HG03280 (cell line): ENCODE measurements at regions not wholly inside any gene's neighbourhood (a gene's known extent, or its start where the extent isn't known, plus 50 kb on each side); places are given as distances from the start of the nearest gene placed in this dataset.

Experiments
- ATAC-seq: cut with Tn5 transposase; IDR thresholded peaks from one replicate; pipeline ENCODE4 v1.9.1; 2021; ENCODE audit warnings: mild to moderate bottlenecking, moderate library complexity; ENCODE audit not compliant: unreplicated experiment

- ATAC-seq: no peak
These were observed 432.6 kb downstream of the TNS3 start for GRCh38 chr7:47149208-47149839.

DNA sequence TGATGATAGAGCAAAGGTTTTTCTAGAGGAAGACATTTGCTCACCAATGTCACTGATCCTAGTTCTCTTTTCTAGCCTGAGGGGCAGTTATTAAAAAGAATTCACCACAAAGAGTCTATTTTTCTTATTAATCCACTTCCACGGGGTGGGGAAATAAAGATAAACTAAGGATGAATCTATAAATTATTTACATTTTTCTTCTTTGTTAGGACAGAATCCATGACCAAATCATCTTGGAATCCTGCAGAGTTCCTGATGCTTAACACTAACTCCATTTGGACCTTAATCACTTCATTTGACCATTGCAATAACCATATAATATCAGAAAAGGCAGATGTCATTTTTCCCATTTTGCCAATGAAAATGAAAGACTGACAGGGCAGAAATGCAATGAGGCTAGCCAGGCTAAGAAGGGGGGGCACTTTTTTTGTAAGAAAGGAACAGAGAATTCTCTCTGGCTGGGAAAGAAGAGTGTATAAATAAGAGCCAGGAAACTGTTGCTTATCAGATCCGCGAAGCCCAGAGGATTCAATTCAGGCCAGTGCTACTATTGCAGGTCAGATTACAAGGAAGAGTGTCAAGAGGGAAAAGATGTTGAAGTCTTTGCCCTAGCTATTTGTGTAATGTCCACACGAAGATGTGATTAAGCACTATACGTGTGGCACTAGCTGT lies 433.2 kb downstream of the TNS3 start:
- ATAC-seq: no peak

DNA sequence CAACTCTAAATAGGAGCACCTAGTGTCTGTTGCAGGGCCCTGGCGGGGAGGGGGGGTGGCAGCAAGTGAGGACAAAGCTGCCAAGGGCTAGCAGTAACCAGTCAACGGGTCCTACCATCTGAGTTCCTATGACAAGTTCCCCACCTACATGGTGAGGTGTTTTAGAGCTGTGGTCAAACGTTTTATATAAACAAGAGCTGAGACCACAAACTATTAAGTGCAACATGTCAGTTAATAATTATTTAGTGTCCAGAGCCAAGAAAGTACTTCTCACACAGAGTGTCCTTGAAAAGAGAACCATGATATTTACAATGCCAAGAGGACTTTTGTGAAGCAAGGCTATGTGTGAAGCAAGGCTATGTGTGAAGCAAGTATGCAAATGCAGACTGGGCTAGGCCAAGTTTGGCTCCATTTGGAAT lies 434.7 kb downstream of the TNS3 start:
- ATAC-seq: no peak

GRCh38 chr7:47145982-47146381 lies 435.9 kb downstream of the TNS3 start:
- ATAC-seq: no peak

DNA sequence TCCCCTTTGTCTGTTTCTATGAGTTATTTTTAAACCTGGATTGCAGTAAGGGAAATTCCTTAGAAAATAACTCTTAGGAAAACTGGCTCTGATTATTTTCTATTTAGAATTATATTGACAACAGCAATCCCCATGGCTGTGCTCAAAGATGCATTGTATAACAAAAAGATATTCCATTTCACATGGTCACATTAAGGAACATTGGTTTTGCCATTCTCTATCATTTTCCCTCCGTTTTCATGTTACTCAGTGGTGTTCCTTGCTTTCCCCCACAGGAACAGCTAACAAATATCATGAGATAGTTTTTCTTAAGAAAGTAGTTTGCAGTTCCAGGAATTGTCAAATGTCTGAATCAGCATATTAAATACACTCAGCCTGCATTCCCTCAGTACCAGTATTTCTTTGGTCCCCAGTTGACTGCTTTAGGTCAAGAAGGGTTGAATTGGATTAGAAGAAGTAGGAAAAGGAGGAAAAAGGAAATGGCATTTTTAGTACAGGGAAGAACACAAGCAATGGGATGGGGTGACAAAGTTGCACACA lies 436.7 kb downstream of the TNS3 start:
- ATAC-seq: no peak

- no peak for ATAC-seq
These were observed 438.6 kb downstream of the TNS3 start for GRCh38 chr7:47143339-47143738.

DNA sequence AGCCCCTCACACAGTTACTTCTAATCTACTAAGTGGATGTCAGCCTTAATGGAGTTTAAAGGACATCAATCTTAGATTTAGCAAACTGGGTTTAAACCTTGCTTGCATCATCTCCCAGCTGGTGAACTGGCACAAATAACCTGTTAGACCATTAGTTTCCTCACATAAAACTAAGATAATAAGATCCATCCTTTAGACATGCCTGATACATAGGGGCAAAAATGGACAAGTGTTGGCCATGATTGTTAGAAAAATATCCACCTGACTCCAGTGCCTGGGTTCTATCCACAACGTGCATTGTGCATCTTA lies 439.1 kb downstream of the TNS3 start:
- ATAC-seq: no peak

DNA sequence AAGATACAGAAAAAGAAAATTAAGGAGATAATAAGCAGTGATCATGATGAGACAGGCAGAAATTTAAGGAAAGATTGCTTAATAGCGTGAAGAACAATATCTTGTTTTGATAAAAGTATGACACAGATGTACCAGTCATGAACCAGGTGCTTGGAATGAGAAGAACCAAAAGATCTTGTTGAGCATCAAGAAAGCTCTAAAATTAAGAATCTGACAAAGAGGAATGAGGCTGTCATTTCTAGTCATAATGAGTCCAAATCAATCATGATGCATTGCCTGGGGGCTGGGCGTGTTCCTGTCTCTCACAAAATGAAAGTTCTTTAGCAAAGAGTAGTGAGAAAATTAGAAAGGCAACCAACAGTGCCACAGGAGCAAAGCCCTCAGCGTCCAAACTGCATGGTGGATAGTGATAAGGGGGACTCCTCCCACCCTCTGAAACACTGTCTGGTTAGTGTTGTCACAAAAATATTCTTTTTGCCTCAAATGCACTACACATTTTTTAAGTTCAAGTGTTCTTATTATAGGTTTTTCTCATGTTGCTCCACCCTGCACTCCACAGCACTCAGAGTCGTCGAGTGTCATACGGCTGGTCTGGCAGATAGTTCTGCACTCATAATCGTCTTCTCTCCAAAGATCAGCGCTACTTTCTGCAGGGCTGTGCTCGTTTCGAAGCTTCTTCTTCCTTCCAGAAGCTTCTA lies 439.6 kb downstream of the TNS3 start:
- no peak for ATAC-seq

DNA sequence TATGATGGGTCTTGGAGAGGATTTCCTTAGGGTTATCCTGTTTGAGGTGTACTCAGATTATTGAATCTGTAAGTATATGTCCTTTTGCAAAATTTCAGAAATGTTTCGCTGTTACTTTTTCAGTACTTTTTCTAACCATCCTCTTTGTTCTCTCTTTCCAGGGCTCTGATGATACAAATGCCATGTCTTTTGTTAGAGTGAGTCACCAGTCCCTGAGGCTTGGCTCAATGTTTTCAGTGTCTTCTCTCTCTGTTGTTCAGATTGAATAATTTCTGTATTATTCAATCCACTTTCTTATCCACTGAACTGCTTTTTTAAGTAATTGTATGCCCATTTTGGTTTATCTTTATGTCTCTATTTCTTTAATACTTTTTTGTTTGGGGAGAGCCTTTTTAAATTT lies 449.4 kb downstream of the TNS3 start:
- ATAC-seq: no peak

DNA sequence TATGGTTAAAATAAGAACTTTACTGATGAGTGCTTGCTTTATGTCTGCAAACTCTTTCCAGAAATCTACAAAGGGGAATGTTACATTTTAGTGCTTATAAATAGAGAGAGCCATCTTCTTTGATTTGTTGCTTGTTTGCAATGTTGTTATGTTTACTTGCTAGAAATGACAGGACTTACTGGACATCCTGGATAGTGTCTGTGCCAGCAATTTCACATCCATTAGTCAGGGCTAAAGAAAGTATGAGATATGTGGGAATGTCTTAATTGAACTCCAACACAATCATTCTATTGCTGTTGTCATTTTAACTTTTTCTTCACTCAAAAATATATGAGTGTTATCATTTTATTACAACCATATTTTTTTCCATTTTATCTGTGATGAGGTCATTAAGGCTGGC lies 453.2 kb downstream of the TNS3 start:
- ATAC-seq: no peak

DNA sequence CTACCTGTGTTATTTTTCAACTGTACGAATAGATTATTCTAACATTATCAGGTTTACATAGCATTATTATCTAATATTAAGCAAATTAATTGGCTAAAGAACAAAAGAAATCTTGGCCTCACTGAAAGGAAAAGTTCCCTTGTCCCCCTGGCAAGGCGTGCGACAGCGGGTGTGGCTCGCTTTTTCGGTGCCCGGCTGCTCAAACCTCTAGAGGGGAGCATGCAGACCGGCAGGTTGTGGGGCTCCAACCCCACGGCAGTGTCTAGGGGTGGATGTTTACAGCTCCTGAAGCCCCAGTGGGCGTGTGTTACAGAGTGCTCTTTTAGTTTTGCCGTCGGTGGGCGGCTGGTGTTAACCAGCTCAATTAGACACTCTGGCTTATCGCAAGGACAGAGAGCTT lies 456.4 kb downstream of the TNS3 start:
- no peak for ATAC-seq

DNA sequence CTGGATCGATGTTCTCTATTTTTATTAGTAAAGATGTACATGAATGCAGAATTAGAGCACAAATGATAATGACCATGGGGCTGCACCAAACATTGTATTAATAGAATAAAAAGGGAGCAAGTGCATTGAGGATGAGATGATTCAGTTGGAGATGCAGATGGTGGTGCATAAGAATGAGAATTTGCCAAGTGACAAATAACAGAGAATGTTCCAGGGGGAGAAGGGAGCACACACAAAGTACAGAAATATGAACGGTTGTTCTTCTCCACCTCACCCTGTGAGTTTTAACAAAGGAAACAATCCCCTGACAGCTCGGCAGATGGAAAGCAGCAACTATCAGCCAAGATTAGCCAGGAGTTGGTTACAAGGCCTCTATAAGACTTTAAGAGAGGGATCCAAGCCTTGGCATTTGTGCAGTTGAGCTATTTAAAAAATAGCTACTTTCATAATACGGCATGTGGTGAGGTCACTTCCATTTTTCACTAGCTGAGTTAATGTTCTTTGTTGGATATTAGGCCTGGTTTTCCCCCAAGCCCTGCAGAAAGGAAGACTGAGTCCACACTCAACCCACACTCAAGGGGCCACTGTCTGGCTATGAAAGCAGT lies 462.5 kb downstream of the TNS3 start:
- no peak for ATAC-seq

GRCh38 chr7:47104206-47104549 lies 477.7 kb downstream of the TNS3 start:
- ATAC-seq: no peak

GRCh38 chr7:47103498-47104205 lies 478.3 kb downstream of the TNS3 start:
- no peak for ATAC-seq

GRCh38 chr7:47102331-47102841 lies 479.5 kb downstream of the TNS3 start:
- ATAC-seq: no peak

DNA sequence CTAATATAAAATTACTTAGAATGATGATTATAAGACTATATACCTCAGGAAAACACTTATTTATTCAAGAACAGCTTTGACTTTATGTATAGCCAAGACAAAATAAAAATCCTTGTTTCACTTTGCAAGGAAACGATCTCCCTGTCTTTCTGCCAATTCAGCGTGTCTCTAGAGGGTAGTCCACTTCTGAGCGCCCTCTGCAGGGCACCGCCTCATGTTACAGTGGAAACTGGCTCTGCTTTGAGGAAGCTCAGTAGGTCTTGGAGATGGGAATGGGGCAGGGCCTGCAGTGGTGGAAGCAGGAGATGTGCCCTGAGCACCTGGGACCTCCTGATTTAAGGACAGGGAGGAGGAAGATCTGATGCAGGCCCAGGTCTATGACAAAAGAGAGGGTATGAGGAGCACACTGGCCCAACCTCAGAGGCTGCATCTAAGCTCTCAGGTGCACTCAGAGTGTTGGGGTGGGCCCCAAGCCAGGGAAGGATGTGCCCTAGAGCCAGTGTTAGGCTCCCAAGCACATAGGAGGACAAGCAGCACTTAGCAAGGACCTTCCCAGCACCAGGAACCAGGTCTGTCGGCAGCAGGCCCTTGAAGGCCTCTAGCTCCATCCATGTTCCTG lies 481.0 kb downstream of the TNS3 start:
- ATAC-seq: no peak

- no peak for ATAC-seq
These were observed 481.6 kb downstream of the TNS3 start for GRCh38 chr7:47100148-47100816.

GRCh38 chr7:47097431-47097830 lies 484.5 kb downstream of the TNS3 start:
- no peak for ATAC-seq

DNA sequence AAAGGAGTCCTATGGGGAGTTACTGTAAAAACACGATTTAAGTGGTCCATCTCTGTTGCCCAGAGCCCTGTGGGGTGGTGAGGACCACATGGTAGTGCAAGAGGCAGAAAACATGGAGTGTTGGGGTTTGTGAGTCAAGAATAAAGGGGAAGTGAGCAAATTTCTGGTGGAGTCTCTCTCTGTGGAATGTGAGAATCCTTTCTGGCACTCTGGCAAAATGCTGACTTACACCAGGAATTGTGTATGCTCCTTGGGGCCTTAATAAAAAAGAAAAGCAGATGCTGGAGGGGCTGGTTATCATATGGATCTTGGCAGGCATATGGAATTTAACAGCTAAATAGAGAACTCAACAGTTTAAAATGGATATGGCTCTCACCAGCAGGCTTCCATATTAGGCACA lies 486.0 kb downstream of the TNS3 start:
- no peak for ATAC-seq

DNA sequence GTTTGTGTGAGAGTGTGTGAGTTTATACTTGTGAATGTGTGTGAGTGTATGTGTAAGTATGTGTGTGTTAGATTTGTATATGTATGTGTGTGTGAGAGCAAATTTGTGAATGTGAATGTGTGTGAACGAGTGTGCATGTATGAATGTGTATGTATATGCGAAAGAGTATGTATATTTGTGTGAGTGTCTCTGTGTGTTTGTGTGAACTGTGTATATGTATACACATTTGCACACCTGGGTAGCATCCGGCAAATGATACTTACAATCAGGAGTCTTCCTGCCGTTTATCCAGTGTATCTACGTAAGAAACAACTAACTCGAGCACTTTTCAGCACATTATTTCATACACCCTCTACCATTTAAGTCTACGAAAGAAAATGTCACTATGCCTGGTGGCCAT lies 487.4 kb downstream of the TNS3 start:
- no peak for ATAC-seq
